Mucosa of gallbladder (tissue), 1 donor: ENCODE measurements at regions not wholly inside any gene's neighbourhood (a gene's known extent, or its start where the extent isn't known, plus 50 kb on each side); places are given as distances from the start of the nearest gene placed in this dataset.
"Not testable (repeated sequence)": the region's sequence is repeated elsewhere in the genome, so short reads cannot be mapped to it uniquely, and the experiment has no call there.

Experiments used
- DNase-seq: peaks from one replicate; pipeline ENCODE4 v3.0.0-alpha.2; 2020; ENCODE audit warnings: low spot score
- donor health status: DM: no; HTN: no; CAD: no.

DNA sequence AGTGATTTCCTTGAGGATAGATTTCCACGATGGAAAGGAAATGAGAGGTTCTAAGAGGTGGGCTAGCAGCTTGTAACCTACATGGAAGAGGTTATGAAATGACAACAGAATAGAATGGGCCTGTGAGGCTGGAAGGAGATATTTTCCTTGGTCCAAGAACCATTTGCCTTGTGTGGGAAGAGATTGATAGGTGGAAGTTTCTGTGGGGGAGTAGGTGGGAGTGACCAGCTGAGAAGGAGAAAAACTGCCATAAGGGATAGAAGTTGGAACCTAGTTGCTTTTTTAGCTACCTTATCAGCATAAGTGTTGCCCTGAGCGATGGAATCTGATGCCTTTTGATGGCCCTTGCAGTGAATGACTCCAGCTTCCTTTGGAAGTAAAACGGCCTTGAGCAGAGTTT lies 60.4 kb upstream of the NAA35 start:
- not testable (repeated sequence) for DNase-seq

DNA sequence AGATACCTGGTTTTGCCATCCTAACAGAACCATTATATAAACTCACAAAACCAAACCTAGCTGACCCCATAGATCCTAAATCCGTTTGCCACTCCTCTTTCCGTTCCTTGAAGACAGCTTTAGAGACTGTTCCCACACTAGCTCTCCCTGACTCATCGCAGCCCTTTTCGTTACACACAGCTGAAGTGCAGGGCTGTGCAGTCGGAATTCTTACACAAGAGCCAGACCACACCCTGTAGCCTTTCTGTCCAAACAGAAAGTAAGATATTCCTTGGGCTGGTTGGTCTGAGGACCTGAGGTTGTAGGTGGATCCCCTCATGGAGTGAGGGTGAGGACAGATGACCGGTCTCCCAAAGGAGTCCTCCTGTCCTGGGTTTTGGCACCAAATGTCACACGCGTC lies 56.7 kb upstream of the NAA35 start:
- DNase-seq: no peak

- no peak for DNase-seq
Observed at GRCh38 chr9:85890962-85891361, 50.0 kb upstream of the NAA35 start.
